SU-DHL-6 (cell line): ENCODE measurements at regions not wholly inside any gene's neighbourhood (a gene's known extent, or its start where the extent isn't known, plus 50 kb on each side); places are given as distances from the start of the nearest gene placed in this dataset.

Experiments used
- H2AFZ ChIP-seq: fragments of 200-600 bp; sonication (generic); 2 replicates; pipeline ENCODE4 v1.6.1; 2014; ENCODE audit warnings: low read depth, mild to moderate bottlenecking, moderate library complexity, mixed read lengths, antibody characterized with exemption, low read length; ENCODE audit not compliant: severe bottlenecking
- H3F3A ChIP-seq: fragments of 200-600 bp; shearing (Covaris generic); 2 replicates; pipeline ENCODE4 v1.6.0; 2016; ENCODE audit warnings: antibody characterized with exemption, mild to moderate bottlenecking; ENCODE audit not compliant: insufficient read depth
- H3K27ac ChIP-seq: fragments of 200-600 bp; sonication (generic); 2 replicates; pipeline ENCODE4 v1.5.1; 2016; ENCODE audit warnings: low read depth, mild to moderate bottlenecking, low read length, moderate library complexity, mixed read lengths
- H3K27me3 ChIP-seq: fragments of 200-600 bp; sonication (generic), shearing (Covaris generic); 2 replicates; pipeline ENCODE4 v1.6.0; 2014; ENCODE audit warnings: mild to moderate bottlenecking, low read length
- H3K36me3 ChIP-seq: fragments of 200-600 bp; sonication (generic); 2 replicates; pipeline ENCODE4 v1.6.1; 2014; ENCODE audit warnings: mild to moderate bottlenecking, low read length, mixed read lengths
- H3K4me2 ChIP-seq: fragments of 300-600, 200-600 bp; shearing (Covaris generic), sonication (generic); 2 replicates; pipeline ENCODE4 v1.6.0; 2014; ENCODE audit warnings: low read length, low read depth, mild to moderate bottlenecking; ENCODE audit not compliant: poor library complexity, severe bottlenecking
- H3K4me3 ChIP-seq: fragments of 200-600 bp; sonication (generic); 2 replicates; pipeline ENCODE4 v1.5.1; 2014; ENCODE audit warnings: antibody characterized with exemption, low read length, mild to moderate bottlenecking, mixed read lengths; ENCODE audit not compliant: insufficient read depth, poor library complexity, severe bottlenecking
- H3K79me2 ChIP-seq: fragments of 200-600 bp; sonication (generic); 2 replicates; pipeline ENCODE4 v1.6.1; 2014; ENCODE audit warnings: mild to moderate bottlenecking, low read length, moderate library complexity; ENCODE audit not compliant: insufficient read depth
- H3K9ac ChIP-seq: fragments of 200-600 bp; sonication (generic); 2 replicates; pipeline ENCODE4 v1.7.0; 2014; ENCODE audit warnings: mild to moderate bottlenecking, low read length
- H3K9me2 ChIP-seq: fragments of 200-600 bp; sonication (generic); replicated peaks from 2 replicates; pipeline ENCODE4 v1.6.1; 2014; ENCODE audit warnings: low read length; ENCODE audit not compliant: insufficient read depth
- H3K9me3 ChIP-seq: fragments of 200-600 bp; sonication (generic); 2 replicates; pipeline ENCODE4 v1.6.1; 2014; ENCODE audit warnings: low read length, mixed read lengths; ENCODE audit not compliant: insufficient read depth
- H4K20me1 ChIP-seq: fragments of 200-600 bp; sonication (generic); 2 replicates; pipeline ENCODE4 v1.6.1; 2014; ENCODE audit warnings: low read depth, mild to moderate bottlenecking, antibody characterized with exemption, low read length, moderate library complexity, mixed read lengths
- CTCF ChIP-seq: fragments of 200-600 bp; sonication (generic); IDR thresholded peaks from one replicate; pipeline ENCODE4 v1.5.1; 2017; ENCODE audit warnings: antibody characterized with exemption, mild to moderate bottlenecking, low read length, moderate library complexity; ENCODE audit not compliant: insufficient read depth, poor library complexity, severe bottlenecking
- EZH2phosphoT487 ChIP-seq: fragments of 200-600 bp; sonication (generic), shearing (Covaris generic); conservative IDR thresholded peaks from 2 replicates; pipeline ENCODE4 v1.6.1; 2018; ENCODE audit warnings: mild to moderate bottlenecking, antibody characterized with exemption, low read length, moderate library complexity, mixed read lengths

- Histone ChIP-seq H3F3A (no peaks in the 10 kb centered on the region), H3K9ac (no peak overlapping the region), H2AFZ (no peak overlapping the region), H3K27ac (no peak overlapping the region), H3K36me3 (no peaks in the 10 kb centered on the region), H3K9me3 (no peaks in the 10 kb centered on the region), H3K4me2 (no peak overlapping the region), H3K9me2 (no peaks in the 10 kb centered on the region), H4K20me1 (no peaks in the 10 kb centered on the region), H3K79me2 (no peaks in the 10 kb centered on the region), H3K4me3 (no peak overlapping the region), H3K27me3 (no peaks in the 10 kb centered on the region)
- TF ChIP-seq EZH2phosphoT487 (no peak), CTCF (no peak)
Observed at GRCh38 chr12:75635606-75636444, 124.4 kb upstream of the KRR1 start.

DNA sequence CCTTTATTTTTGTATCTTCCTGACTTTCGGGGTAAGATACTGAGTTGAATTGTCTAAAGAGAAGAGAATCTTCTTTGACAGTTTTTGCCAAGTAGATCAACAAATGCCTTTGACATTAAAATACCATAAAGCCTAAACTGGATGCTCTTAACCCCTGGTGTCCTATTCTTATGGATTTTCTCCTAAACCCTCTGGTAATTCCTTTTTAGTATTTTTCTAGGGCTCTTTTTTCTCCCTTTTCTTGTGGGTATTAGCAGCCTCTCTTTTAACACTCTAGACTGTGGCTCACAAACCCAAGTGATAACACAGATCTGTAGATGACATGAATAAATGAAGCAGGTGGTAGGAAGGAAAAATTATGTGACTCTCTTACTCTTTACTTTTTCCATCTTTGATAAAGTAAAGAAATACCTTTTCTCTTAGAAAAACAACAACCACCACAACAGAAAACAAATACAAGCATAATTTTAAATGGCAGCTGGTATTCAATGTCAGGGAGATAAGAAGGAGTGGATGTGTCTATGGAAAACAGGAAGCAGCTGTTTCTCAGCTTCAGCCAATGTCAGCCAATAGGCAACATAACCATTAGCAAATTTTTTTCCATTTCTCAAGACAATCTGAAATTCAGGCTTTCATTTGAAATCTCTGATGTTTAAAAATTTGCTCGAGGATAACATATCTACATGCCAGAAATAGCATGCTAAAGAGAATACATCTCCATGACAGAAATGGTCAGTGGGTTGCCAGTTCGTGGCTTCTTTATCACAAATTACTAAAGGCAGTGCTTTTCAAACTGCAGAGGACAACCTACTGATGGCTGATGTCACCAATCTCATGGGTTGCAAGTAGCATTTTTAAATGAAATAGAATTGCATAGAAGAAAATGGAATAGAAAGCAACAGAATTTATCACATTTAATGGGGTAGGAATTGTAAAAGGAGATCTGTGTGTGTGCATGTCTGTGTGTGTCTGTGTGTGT is 123.1 kb upstream of the KRR1 start:
- Histone ChIP-seq H3K9me2 (no peaks in the 10 kb centered on the region), H3K9ac (no peak overlapping the region), H3K4me3 (no peak overlapping the region), H3K4me2 (no peak overlapping the region), H3K9me3 (no peaks in the 10 kb centered on the region), H4K20me1 (no peaks in the 10 kb centered on the region), H3F3A (no peaks in the 10 kb centered on the region), H3K27ac (no peak overlapping the region), H3K79me2 (no peaks in the 10 kb centered on the region), H3K36me3 (no peaks in the 10 kb centered on the region), H2AFZ (no peak overlapping the region), H3K27me3 (no peaks in the 10 kb centered on the region)
- no peak for TF ChIP-seq CTCF
- no peak for TF ChIP-seq EZH2phosphoT487

- TF ChIP-seq CTCF, result no peak
- no peak for TF ChIP-seq EZH2phosphoT487
- Histone ChIP-seq H3K27me3 (no peaks in the 10 kb centered on the region), H3K79me2 (no peaks in the 10 kb centered on the region), H3K4me3 (no peak overlapping the region), H3K9me3 (no peaks in the 10 kb centered on the region), H3K36me3 (no peaks in the 10 kb centered on the region), H3F3A (no peaks in the 10 kb centered on the region), H2AFZ (no peak overlapping the region), H3K9ac (no peak overlapping the region), H4K20me1 (no peaks in the 10 kb centered on the region), H3K4me2 (no peak overlapping the region), H3K27ac (no peak overlapping the region), H3K9me2 (no peaks in the 10 kb centered on the region)
Observed at GRCh38 chr12:75633789-75634188, 122.4 kb upstream of the KRR1 start.
